ENCODE measurements at regions not wholly inside any gene's neighbourhood (a gene's known extent, or its start where the extent isn't known, plus 50 kb on each side); places are given as distances from the start of the nearest gene placed in this dataset.

DNA sequence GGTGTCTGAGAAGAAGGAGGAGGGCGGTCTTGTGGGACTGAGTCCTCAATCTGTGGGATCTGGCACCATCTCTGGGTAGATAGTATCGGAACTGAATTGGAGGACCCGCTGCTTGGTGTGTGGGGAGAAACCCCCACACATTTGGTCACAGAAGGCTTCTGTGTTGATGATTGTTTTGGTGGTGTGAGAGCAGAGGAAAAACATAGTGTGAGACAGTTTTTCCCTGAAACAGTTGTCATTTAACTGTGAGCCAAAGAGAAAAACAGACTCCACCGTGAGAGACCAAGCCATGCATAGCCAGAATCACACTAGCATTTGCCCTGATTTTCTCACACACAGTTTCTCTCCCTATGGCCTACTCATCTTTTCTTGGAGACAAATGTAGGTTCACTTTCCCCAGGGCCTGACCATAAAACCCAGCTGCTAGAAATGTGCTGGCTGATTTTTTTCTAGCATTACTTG lies 91.4 kb upstream of the FLRT2 start:
- no peak for DNase-seq
- Histone ChIP-seq H3K4me3 (no peak overlapping the region), H3K27ac (no peak overlapping the region), H3K27me3 (no peaks in the 10 kb centered on the region), H3K9me3 (no peaks in the 10 kb centered on the region), H3K36me3 (no peaks in the 10 kb centered on the region), H3K4me1 (no peaks in the 10 kb centered on the region)
- TF ChIP-seq, protein P1, sequence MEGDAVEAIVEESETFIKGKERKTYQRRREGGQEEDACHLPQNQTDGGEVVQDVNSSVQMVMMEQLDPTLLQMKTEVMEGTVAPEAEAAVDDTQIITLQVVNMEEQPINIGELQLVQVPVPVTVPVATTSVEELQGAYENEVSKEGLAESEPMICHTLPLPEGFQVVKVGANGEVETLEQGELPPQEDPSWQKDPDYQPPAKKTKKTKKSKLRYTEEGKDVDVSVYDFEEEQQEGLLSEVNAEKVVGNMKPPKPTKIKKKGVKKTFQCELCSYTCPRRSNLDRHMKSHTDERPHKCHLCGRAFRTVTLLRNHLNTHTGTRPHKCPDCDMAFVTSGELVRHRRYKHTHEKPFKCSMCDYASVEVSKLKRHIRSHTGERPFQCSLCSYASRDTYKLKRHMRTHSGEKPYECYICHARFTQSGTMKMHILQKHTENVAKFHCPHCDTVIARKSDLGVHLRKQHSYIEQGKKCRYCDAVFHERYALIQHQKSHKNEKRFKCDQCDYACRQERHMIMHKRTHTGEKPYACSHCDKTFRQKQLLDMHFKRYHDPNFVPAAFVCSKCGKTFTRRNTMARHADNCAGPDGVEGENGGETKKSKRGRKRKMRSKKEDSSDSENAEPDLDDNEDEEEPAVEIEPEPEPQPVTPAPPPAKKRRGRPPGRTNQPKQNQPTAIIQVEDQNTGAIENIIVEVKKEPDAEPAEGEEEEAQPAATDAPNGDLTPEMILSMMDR (IDR thresholded peaks at IDR 0.05), result no peak
- intact Hi-C loops (cut with DNase I), result no loop called here
- no peak for ATAC-seq

DNA sequence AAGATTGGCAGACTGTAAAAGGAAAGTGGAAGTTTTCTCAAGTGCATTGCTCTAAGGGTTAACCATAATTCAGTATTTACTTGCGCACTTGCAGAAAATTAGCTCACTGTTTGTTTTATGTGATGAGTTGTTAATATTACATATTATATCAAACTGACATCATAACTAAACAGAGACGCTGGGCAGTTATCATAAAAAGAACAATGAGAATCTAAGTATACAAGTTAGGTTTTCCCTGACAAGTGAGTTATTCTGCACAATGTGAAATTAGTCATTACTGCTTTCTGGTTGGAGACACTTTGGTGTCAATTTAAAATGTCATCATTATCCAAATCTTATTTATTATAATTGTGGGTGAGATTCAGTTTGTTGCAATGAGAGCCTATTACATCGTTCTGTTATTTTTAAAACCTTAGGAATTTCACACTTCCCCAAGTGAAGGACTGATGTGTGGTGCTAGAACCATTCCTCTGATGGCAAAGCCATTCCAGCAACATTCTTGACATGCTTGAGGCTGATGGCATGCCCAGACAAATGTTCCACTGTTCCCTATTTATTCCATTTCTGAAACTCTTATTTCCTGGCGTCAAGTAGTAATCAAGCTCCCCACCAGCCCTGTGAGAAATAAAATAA lies 90.1 kb upstream of the FLRT2 start:
- Histone ChIP-seq H3K9me3 (no peaks in the 10 kb centered on the region), H3K4me3 (no peak overlapping the region), H3K27ac (no peak overlapping the region), H3K27me3 (no peaks in the 10 kb centered on the region), H3K36me3 (no peaks in the 10 kb centered on the region), H3K4me1 (no peaks in the 10 kb centered on the region)
- no peak for DNase-seq
- ATAC-seq, result peak; percentile 72
- TF ChIP-seq, protein P1 (IDR thresholded peaks at IDR 0.05), result no peak
- intact Hi-C loops (cut with DNase I), result no loop called here

DNA sequence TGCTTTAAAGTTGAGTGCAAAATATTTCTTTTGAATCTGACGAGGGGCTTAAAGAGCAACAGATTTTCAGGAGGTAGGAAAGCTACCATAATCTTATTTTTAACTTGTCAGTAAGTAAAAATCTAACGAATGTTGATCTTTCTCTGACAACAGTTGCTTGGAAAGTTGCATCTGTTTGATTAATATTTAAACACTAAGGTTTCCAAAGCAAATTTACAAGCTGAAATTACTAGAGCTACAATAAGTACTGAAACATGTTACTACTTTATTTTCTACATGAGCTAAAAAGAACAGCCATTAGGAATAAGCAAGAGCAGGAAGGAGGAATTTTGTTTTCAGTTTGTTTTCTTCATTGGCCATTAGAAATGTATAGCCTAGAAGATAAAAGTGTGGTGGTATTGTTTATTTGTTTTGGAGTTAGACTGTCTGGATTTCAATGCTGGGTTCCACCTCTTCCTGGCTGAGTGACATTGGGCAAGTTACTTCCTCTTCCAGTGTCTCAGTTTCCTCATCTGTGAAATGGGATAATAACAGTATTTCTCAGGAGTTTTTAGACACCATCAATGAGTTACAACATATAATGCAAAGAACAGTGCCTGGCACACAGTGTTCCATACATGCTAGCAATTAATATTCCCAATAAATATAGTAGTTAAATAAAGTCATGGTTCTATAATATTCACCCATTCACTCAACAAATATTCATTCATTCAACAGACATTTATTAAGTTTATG lies 87.9 kb upstream of the FLRT2 start:
- no peaks in the 10 kb centered on the region for H3K27me3 ChIP-seq
- ATAC-seq (no peak), DNase-seq (no peak)
- no peaks in the 10 kb centered on the region for H3K4me1 ChIP-seq
- H3K36me3 ChIP-seq, result no peaks in the 10 kb centered on the region
- TF ChIP-seq, protein P1 (IDR thresholded peaks at IDR 0.05), result no peak
- H3K4me3 ChIP-seq, result no peak overlapping the region
- no peaks in the 10 kb centered on the region for H3K9me3 ChIP-seq
- intact Hi-C loops (cut with DNase I), result no loop called here
- H3K27ac ChIP-seq, result no peak overlapping the region

DNA sequence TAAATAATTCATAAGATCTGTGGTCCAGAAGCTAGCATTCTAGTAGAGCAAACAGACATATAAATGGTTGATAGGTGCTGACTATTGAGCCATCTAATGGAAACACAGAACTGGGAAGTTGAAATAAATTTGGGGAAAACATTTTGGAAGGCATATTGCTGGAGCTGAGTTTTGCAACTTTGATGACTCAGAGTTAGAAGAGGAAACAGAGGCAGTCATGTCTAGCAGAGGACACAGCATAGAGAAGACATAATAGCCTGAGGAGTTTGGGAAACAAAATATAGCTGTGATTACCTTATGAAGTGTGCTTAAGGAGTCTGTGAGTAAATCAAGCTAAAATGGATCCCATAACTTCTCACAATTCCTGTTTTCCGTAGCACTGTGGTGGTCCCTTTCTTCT lies 86.9 kb upstream of the FLRT2 start:
- Histone ChIP-seq H3K27ac (no peak overlapping the region), H3K36me3 (no peaks in the 10 kb centered on the region), H3K27me3 (no peaks in the 10 kb centered on the region), H3K9me3 (no peaks in the 10 kb centered on the region), H3K4me1 (no peaks in the 10 kb centered on the region), H3K4me3 (no peak overlapping the region)
- intact Hi-C loops (cut with DNase I), result no loop called here
- DNase-seq (no peak), ATAC-seq (no peak)
- TF ChIP-seq, protein P1 (IDR thresholded peaks at IDR 0.05), result no peak

DNA sequence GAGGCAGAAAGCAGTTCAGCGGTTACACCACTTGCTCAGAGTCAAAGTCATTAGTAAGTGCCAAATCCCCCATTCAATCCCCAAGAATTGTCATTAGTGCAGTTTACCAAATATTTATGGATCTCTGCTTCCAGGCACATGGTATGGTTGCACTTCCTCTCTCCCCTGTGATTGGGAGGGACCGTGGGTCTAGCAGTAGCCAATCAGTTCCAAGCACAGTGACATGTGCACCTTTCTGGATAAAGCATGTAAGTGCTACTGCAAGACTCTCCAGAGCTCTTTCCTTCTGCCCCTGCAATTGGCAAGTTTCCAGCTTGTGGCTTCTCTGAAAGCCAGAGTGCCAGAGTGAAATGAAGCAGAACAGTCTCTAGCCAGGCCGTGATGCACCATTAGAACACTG lies 85.3 kb upstream of the FLRT2 start:
- peak; percentile 51 for ATAC-seq
- no peak overlapping the region for H3K27ac ChIP-seq
- intact Hi-C loops (cut with DNase I), result no loop called here

More for the DNA sequence above, 85.3 kb upstream of the FLRT2 start:
- Histone ChIP-seq H3K9me3 (no peaks in the 10 kb centered on the region), H3K36me3 (no peaks in the 10 kb centered on the region), H3K4me1 (no peaks in the 10 kb centered on the region), H3K27me3 (no peaks in the 10 kb centered on the region), H3K4me3 (no peak overlapping the region)
- TF ChIP-seq, protein P1 (IDR thresholded peaks at IDR 0.05), result no peak
- no peak for DNase-seq
